ENCODE measurements at regions not wholly inside any gene's neighbourhood (a gene's known extent, or its start where the extent isn't known, plus 50 kb on each side); places are given as distances from the start of the nearest gene placed in this dataset.
A peak's percentile ranks its signal among the peaks of the same experiment; 100 is the strongest.

GRCh38 chr21:35587841-35588380, 472.4 kb downstream of the SETD4 start:
- Histone ChIP-seq H3K27ac (no peak overlapping the region), H3K9me3 (no peaks in the 10 kb centered on the region), H3K4me3 (no peak overlapping the region), H3K27me3 (no peaks in the 10 kb centered on the region), H3K36me3 (no peaks in the 10 kb centered on the region), H3K4me1 (peaks cover 0 to 6% (median 0%) of the 10 kb centered on the region in 4 donors)
- ATAC-seq: peak in 1 of 4 donors; percentile 17
- DNase-seq: no peak
- WGBS (ENCODE audit: insufficient coverage, low coverage, low lambda C conversion rate, missing lambda C conversion rate): 93% methylated on average over 8 of the region's 8 CpGs
- intact Hi-C loops (cut with DNase I): no loop called here
- TF ChIP-seq POLR2A (IDR thresholded peaks at IDR 0.05): no peak

- intact Hi-C loops (cut with DNase I): no loop called here
- no peak for DNase-seq
- Histone ChIP-seq H3K27me3 (no peaks in the 10 kb centered on the region), H3K27ac (no peak overlapping the region), H3K36me3 (no peaks in the 10 kb centered on the region), H3K4me1 (peaks cover 0 to 6% (median 0%) of the 10 kb centered on the region in 4 donors), H3K4me3 (no peak overlapping the region), H3K9me3 (no peaks in the 10 kb centered on the region)
- WGBS (ENCODE audit: insufficient coverage, low coverage, low lambda C conversion rate, missing lambda C conversion rate): 9% methylated on average over 4 of the region's 4 CpGs
- ATAC-seq: peak; percentile 81 to 90 (median 85)
- TF ChIP-seq POLR2A (IDR thresholded peaks at IDR 0.05) (no peak), CTCF (IDR thresholded peaks at IDR 0.05) (no peak)
Measured at GRCh38 chr21:35586305-35586704, 474.0 kb downstream of the SETD4 start.

GRCh38 chr21:35585878-35586277, 474.4 kb downstream of the SETD4 start:
- no peak for DNase-seq
- Histone ChIP-seq H3K4me1 (peaks cover 0 to 6% (median 0%) of the 10 kb centered on the region in 4 donors), H3K27ac (no peak overlapping the region), H3K9me3 (no peaks in the 10 kb centered on the region), H3K36me3 (no peaks in the 10 kb centered on the region), H3K4me3 (no peak overlapping the region), H3K27me3 (no peaks in the 10 kb centered on the region)
- no peak for ATAC-seq
- TF ChIP-seq CTCF (IDR thresholded peaks at IDR 0.05) (no peak), POLR2A (IDR thresholded peaks at IDR 0.05) (no peak)
- intact Hi-C loops (cut with DNase I): no loop called here
- 33% methylated on average over 5 of the region's 5 CpGs for WGBS (ENCODE audit: insufficient coverage, low coverage, low lambda C conversion rate, missing lambda C conversion rate)

- no peak for ATAC-seq
- no peak for DNase-seq
- peaks cover 0 to 6% (median 0%) of the 10 kb centered on the region in 4 donors for H3K4me1 ChIP-seq
- H3K27ac ChIP-seq: no peak overlapping the region
- H3K27me3 ChIP-seq: no peaks in the 10 kb centered on the region
- H3K4me3 ChIP-seq: no peak overlapping the region
- whole genome bisulfite sequencing (ENCODE audit: insufficient coverage, low coverage, low lambda C conversion rate, missing lambda C conversion rate): 73% methylated on average over 6 of the region's 6 CpGs
- no peaks in the 10 kb centered on the region for H3K36me3 ChIP-seq
- TF ChIP-seq CTCF (IDR thresholded peaks at IDR 0.05): no peak
- no peak for TF ChIP-seq POLR2A (IDR thresholded peaks at IDR 0.05)
- no peaks in the 10 kb centered on the region for H3K9me3 ChIP-seq
- intact Hi-C loops (cut with DNase I): no loop called here
Measured at GRCh38 chr21:35585155-35585554, 475.2 kb downstream of the SETD4 start.

GRCh38 chr21:35583566-35584216, 476.6 kb downstream of the SETD4 start:
- ATAC-seq: no peak
- intact Hi-C loops (cut with DNase I): no loop called here
- H3K4me3 ChIP-seq: no peak overlapping the region

More at GRCh38 chr21:35583566-35584216, 476.6 kb downstream of the SETD4 start:
- TF ChIP-seq CTCF (IDR thresholded peaks at IDR 0.05) (no peak), POLR2A (IDR thresholded peaks at IDR 0.05) (no peak)
- Histone ChIP-seq H3K4me1 (peaks cover 0 to 6% (median 0%) of the 10 kb centered on the region in 4 donors), H3K27ac (no peak overlapping the region), H3K9me3 (no peaks in the 10 kb centered on the region), H3K27me3 (no peaks in the 10 kb centered on the region), H3K36me3 (no peaks in the 10 kb centered on the region)
- no peak for DNase-seq
- 89% methylated on average over 8 of the region's 8 CpGs for WGBS (ENCODE audit: insufficient coverage, low coverage, low lambda C conversion rate, missing lambda C conversion rate)
